ENCODE measurements at regions not wholly inside any gene's neighbourhood (a gene's known extent, or its start where the extent isn't known, plus 50 kb on each side); places are given as distances from the start of the nearest gene placed in this dataset.

- H3K36me3 Mint-ChIP-seq (ENCODE audit: insufficient read depth) = no peaks in the 10 kb centered on the region
- H3K9me3 Mint-ChIP-seq = peaks cover 5% of the 10 kb centered on the region
- DNase-seq (ENCODE audit: low spot score in 2 of 2) (no peak), ATAC-seq (replicated peaks; ENCODE audit: extremely low read depth, poor library complexity, severe bottlenecking) (no peak)
- no peak overlapping the region for H3K4me3 Mint-ChIP-seq
- H3K27ac Mint-ChIP-seq (ENCODE audit: low read depth) = no peak overlapping the region
- H3K4me1 Mint-ChIP-seq = no peaks in the 10 kb centered on the region
- H3K27me3 Mint-ChIP-seq = no peaks in the 10 kb centered on the region
Observed at GRCh38 chr2:18643326-18644114, 54.2 kb upstream of the NT5C1B start.

- Mint-ChIP-seq H3K27me3 (no peaks in the 10 kb centered on the region), H3K4me1 (peaks cover 4% of the 10 kb centered on the region), H3K36me3 (ENCODE audit: insufficient read depth) (no peaks in the 10 kb centered on the region), H3K4me3 (no peak overlapping the region), H3K27ac (ENCODE audit: low read depth) (no peak overlapping the region), H3K9me3 (peaks cover 16% of the 10 kb centered on the region)
- ATAC-seq (replicated peaks; ENCODE audit: extremely low read depth, poor library complexity, severe bottlenecking) = no peak
- DNase-seq (ENCODE audit: low spot score in 2 of 2) = no peak
Observed at GRCh38 chr2:18641823-18642222, 52.5 kb upstream of the NT5C1B start.

- Mint-ChIP-seq H3K36me3 (ENCODE audit: insufficient read depth) (no peaks in the 10 kb centered on the region), H3K9me3 (peaks cover 24% of the 10 kb centered on the region), H3K27ac (ENCODE audit: low read depth) (no peak overlapping the region), H3K27me3 (no peaks in the 10 kb centered on the region), H3K4me1 (peaks cover 4% of the 10 kb centered on the region), H3K4me3 (no peak overlapping the region)
- DNase-seq (ENCODE audit: low spot score in 2 of 2) (no peak), ATAC-seq (replicated peaks; ENCODE audit: extremely low read depth, poor library complexity, severe bottlenecking) (no peak)
Observed at GRCh38 chr2:18639756-18640453, 50.5 kb upstream of the NT5C1B start.

Measured in central memory CD8-positive, alpha-beta T cell (primary cell).